Right ventricle myocardium superior (tissue), 1 donor: ENCODE measurements at regions not wholly inside any gene's neighbourhood (a gene's known extent, or its start where the extent isn't known, plus 50 kb on each side); places are given as distances from the start of the nearest gene placed in this dataset.

Experiments used
- ATAC-seq: fragments of 200-7000 bp; cut with Tn5 transposase; one replicate; pipeline ENCODE4 v1.9.1; 2020; ENCODE audit warnings: mild to moderate bottlenecking; ENCODE audit not compliant: poor library complexity
- DNase-seq: peaks from one replicate; pipeline ENCODE4 v3.0.0-alpha.2; 2020
- intact Hi-C: fragments of 100-400 bp; cut with DNase I; formaldehyde crosslinking; loops from one replicate; pipeline ENCODE4 v1.11.2; 2022
- donor health status: DM: no; HTN: yes; CAD: no; lungs with severe emphysema.

DNA sequence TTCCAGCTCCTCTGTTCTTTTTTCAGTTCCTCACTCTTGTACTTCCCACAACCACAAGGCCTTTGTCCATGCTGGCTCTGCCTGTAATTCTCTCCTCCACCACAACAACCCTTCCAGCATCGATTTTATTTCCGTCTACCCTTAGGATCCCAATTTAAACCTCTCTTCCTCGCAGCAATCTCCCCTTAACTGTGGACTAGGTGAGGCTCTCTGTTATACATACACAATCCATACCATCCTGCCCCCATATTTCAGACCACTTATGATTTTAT, 90.4 kb upstream of the ZC3H11B start:
- DNase-seq (no peak), ATAC-seq (no peak)
- intact Hi-C loops = no loop called here

DNA sequence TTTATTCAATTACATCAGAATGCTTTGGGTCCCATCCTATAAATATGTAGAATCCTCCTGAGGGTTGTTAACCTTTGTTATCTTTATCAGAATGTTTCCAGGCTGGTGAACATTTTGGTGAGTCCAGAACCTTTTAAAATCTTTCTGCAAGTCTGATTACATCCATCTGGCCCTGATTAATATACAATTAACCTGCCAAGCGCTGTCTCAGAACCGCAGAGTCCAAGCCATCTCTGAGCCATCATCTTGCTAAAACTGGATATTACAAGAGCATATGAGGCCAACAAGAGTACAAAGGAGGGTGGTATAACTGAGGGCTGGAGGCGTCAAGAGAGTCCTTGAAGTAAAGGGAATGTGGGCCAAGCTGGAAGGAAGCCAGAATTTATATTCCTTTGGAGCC, 88.6 kb upstream of the ZC3H11B start:
- no peak for DNase-seq
- intact Hi-C loops = no loop called here
- peak; percentile 39 for ATAC-seq

- intact Hi-C loops = no loop called here
- no peak for DNase-seq
- ATAC-seq = no peak
Measured at GRCh38 chr1:219699870-219700269, 87.0 kb upstream of the ZC3H11B start.

- DNase-seq (no peak), ATAC-seq (no peak)
- intact Hi-C loops = no loop called here
Measured at GRCh38 chr1:219697682-219698081, 84.8 kb upstream of the ZC3H11B start.

DNA sequence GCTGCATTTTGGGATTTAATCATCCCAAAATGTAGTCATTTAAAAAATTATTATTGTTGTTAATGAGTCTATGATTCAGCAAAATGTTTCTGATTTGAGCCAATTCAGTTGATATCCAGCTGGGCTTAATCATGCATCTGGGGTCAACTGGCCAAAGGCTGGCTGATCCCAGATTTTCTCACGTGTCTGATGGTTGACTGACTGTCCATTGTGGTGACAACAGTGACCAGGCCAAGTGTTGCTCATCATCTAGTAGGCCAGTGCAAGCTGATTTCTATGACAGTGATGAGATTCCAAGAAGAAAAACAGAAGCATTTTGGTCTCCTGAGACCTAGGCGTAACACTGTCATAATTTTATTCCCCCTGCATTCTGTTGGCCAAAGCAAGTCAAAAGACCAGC, 80.1 kb upstream of the ZC3H11B start:
- ATAC-seq (peak; percentile 39), DNase-seq (no peak)
- intact Hi-C loops = no loop called here

GRCh38 chr1:219689774-219690173, 76.9 kb upstream of the ZC3H11B start:
- ATAC-seq = no peak
- intact Hi-C loops = no loop called here
- no peak for DNase-seq

GRCh38 chr1:219687779-219688178, 74.9 kb upstream of the ZC3H11B start:
- ATAC-seq (no peak), DNase-seq (no peak)
- intact Hi-C loops = no loop called here

DNA sequence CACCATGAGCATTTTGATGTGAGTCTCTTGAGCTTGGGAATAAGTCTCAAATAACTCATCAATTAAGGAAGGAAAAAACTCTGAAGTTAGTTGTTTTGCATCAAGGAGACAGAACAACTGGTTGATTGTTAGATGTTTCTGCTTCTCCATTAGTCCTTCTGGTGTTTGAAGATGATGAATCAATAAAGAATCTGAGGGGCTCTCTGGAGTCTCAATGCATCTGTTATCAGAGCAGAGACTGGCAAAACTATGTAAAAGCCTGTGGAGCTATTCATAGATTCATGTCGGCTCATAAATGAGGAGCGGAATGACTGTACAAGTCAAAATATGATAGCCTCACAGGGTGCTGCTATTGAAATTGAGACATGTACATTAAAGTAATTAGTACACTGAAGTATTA, 73.3 kb upstream of the ZC3H11B start:
- intact Hi-C loops = no loop called here
- DNase-seq = no peak
- no peak for ATAC-seq

DNA sequence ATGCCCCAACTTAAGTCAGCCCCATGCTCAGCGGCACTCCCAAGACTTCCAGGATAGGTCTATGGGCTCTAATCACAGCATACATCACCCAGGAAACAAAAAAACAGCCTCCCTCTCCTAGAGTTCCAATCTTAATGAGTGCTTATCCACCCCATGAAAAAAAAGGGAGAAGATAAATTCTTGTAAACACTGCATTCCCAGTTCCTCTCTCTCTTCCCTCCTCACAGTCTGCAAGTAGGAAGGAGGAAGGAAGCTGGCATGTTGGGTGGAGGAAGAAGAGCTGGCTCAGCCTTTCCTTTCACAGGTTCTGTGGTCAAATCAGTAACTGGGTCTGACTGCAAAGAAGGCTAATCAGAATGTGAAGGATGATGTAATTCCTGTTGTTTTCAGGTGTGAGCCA, 69.9 kb upstream of the ZC3H11B start:
- ATAC-seq (peak; percentile 41), DNase-seq (no peak)
- intact Hi-C loops = no loop called here

GRCh38 chr1:219681876-219682275, 69.0 kb upstream of the ZC3H11B start:
- ATAC-seq (no peak), DNase-seq (no peak)
- intact Hi-C loops = no loop called here

DNA sequence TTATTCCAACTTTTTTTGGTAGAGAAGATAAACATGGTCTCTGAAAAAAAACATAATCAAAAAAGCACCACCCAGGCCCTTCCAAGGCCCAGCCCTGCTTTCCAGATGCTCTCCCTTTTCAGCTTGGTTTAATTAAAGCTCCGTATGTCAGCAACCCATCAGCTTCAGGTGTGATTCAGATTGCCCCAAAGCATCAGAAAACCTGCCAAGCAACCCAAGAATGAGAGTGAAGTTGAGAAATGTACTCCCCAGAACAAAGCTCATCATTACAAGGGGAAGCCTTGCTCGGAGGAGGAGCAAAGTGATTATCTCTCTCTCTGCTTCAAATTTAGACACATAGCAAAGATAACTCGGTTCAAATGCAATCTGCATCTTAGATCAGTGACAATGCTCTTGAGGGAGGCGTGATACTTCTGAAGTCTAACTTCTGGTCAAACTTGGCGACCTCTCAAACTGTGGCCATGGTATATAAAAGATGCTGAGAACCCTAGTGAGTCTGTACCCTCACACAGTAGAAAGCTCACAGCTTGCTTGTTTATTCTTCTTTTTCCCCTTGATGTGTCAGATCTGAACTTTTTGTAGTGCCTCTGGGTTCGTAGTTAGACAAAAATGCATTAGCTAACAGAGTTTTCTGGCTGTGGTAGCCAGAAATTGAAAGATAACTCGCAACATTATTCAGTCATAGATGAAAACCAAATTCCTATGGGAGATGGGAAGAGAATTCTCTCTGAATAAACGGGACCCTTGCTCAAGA, 63.3 kb upstream of the ZC3H11B start:
- intact Hi-C loops = no loop called here
- ATAC-seq (no peak), DNase-seq (no peak)

- intact Hi-C loops = no loop called here
- ATAC-seq (peak; percentile 90), DNase-seq (peak; percentile 73)
Measured at GRCh38 chr1:219670426-219671149, 57.7 kb upstream of the ZC3H11B start.

DNA sequence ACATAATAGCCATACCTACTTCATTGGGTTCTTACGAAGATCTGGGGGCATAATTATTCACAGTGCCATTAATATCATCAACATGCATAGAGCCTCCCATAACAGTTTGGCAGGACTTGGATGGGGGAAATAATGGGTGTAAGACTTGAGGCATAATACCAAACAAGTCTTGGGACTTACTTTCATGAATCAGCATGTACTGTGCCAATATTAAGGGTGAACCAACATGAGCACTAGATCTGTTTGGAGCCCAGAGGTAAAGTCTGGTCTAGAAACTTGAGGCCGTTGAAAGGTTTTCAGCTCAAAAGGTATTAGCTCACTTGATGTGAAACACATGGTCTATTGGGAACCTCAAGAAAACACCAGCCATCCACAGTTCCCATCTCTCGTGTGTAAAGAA, 56.7 kb upstream of the ZC3H11B start:
- ATAC-seq (no peak), DNase-seq (no peak)
- intact Hi-C loops = loop anchor here (10.0 kb wide), 1 partner anchor 135 kb away; no protein-coding TSS in a partner anchor

DNA sequence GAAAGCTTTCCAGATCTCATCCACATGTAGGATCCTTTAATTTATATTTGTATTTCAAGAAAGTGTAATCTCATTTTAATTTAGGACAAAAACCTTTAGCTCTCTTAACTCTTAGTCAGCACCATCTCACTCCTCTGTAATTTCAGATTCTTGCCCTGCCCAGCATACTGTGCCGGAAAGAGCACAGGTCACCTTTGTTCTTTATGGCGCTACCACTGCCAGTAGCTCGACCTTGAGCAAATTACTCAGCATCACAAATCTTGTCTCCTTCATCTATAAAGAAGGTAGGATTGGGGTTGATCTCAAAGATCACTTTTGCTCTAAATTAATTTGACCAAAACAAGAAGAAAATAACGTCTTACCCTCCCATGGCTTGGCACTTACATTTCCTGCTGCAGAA, 56.1 kb upstream of the ZC3H11B start:
- DNase-seq (no peak), ATAC-seq (no peak)
- intact Hi-C loops = loop anchor here (10.0 kb wide), 1 partner anchor 136 kb away; no protein-coding TSS in a partner anchor

- intact Hi-C loops = loop anchor here (10.0 kb wide), 1 partner anchor 136 kb away; no protein-coding TSS in a partner anchor
- no peak for DNase-seq
- ATAC-seq = no peak
Measured at GRCh38 chr1:219668446-219668845, 55.5 kb upstream of the ZC3H11B start.

DNA sequence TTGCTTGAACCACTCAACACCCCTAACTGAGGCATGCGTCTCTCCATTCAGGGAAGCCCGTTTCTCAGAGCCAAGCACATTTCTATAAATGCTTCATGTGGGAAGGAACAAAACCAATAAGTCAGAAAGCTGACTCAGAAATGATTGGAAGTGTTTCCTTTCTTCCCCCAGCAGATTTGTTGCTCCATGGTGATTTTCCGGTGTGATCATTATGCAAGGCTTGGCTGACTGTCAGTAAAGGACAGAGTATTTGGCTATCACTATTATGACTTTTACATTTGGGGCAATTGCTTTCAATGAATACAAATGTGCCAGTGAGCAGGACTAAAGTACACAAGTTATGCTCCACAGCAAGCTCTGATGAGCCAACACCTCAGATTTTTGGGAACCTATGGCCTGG, 53.3 kb upstream of the ZC3H11B start:
- intact Hi-C loops = loop anchor here (10.0 kb wide), 1 partner anchor 139 kb away; no protein-coding TSS in a partner anchor
- DNase-seq = no peak
- peak; percentile 41 for ATAC-seq

GRCh38 chr1:219665089-219665488, 52.2 kb upstream of the ZC3H11B start:
- intact Hi-C loops = loop anchor here (10.0 kb wide), 1 partner anchor 140 kb away; no protein-coding TSS in a partner anchor
- DNase-seq = no peak
- no peak for ATAC-seq

DNA sequence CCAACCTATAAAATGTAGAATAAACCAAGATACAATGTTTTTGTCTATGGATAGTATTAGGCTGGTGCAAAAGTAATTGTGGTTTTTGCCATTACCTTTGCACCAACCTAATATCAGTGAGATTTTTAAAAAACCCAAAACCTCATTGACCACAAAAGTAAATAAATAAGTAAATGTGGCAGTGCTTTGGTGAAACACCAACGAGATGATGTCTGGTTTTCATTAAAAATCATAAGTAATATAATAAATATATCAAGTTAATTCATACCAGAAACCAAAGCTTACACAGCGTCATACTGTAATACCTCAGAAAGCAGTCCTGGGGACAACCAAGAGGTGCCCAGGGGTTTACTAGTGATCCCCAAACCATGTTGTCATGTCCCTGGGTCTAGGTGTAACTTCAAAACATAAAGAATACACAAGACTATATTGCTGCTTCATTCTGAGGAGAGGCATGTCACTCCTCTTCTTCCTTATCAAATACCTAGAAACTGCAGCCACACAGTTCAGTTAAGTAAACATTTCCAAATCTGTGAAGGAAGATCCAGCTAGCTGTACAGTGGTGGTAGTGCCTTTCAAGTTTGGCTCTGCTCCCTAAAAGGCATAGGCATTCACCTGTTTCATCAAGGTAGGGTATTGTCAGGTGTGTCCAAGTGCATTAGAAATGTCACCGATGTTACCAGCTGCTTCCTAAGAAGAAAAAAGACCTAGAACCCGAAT, 51.6 kb upstream of the ZC3H11B start:
- ATAC-seq (no peak), DNase-seq (no peak)
- intact Hi-C loops = loop anchor here (10.0 kb wide), 1 partner anchor 140 kb away; no protein-coding TSS in a partner anchor
